GM12891 (cell line): ENCODE measurements at regions not wholly inside any gene's neighbourhood (a gene's known extent, or its start where the extent isn't known, plus 50 kb on each side); places are given as distances from the start of the nearest gene placed in this dataset.

Experiments used
- PAX5 ChIP-seq: IDR thresholded peaks from 2 replicates; pipeline ENCODE4 v1.6.1; 2011; ENCODE audit warnings: low read length, moderate library complexity, mild to moderate bottlenecking; ENCODE audit not compliant: insufficient read depth, severe bottlenecking
- POLR2A ChIP-seq: IDR thresholded peaks from 2 replicates; pipeline ENCODE4 v1.6.1; 2011; ENCODE audit warnings: low read depth, low read length, control low read depth
- POLR2AphosphoS5 ChIP-seq: IDR thresholded peaks from 2 replicates; pipeline ENCODE4 v1.6.1; 2011; ENCODE audit warnings: low read depth, low read length, control low read depth
- POU2F2 ChIP-seq: IDR thresholded peaks from 2 replicates; pipeline ENCODE4 v1.6.1; 2011; ENCODE audit warnings: low read depth, mild to moderate bottlenecking, control low read depth, low read length, moderate library complexity
- TAF1 ChIP-seq: IDR thresholded peaks from 2 replicates; pipeline ENCODE4 v1.6.1; 2011; ENCODE audit warnings: low read depth, low read length, control low read depth

DNA sequence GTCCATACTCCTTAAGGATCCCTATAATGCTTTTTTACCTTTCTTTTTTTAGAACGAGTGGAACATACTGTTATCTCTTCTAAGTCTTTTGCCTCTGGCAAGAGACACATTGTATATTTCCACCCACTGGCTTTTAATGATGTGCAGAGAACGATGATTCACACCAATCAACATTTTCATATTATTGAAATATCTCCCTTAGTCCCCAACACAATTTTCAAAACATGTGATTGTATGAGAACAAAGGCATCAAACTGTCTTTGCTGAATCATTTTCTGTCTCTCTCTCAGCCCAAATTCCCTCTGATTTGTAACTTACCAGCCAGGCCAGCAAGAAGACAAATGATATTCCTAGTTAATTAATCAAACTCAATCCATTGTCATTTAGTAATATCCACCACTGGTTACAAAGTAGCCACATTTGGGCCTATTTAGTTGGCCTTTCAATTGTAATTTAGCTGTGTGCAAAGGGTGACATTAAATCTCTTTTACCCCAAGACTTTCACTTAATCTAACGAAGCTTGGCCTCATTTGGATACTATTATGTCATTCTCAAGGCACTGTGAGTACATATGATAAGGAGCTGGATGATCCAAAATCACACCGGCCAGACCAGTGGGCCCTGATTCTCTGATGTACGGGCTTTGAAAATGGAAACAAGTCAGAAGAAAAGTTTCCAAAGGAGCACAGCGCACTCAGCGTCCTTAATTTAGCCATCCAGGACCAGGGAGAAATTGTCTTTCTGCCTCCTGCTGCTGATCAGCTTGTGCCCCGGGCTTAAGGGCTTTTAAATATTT lies 185.1 kb downstream of the SCG2 start:
- TF ChIP-seq POLR2A (no peak), POLR2AphosphoS5 (no peak), PAX5 (no peak), POU2F2 (no peak), TAF1 (no peak)
